ENCODE measurements at regions not wholly inside any gene's neighbourhood (a gene's known extent, or its start where the extent isn't known, plus 50 kb on each side); places are given as distances from the start of the nearest gene placed in this dataset.
A peak's percentile ranks its signal among the peaks of the same experiment; 100 is the strongest.

GRCh38 chr10:123509338-123509737 lies 156.8 kb upstream of the GPR26 start:
- no peaks in the 10 kb centered on the region; the same call in 1 of the 2 replicates for H3K27me3 ChIP-seq (replicated peaks; ENCODE audit: insufficient read depth)
- WGBS, 2 experiments (ENCODE audit: low coverage in 1 of 2, low lambda C conversion rate in 2 of 2, missing lambda C conversion rate in 2 of 2), result 45 to 63% methylated on average over 2 of the region's 2 CpGs
- H3K4me3 ChIP-seq, result no peak overlapping the region
- H3K9ac ChIP-seq, result no peak overlapping the region
- DNase-seq, result no peak
- no peaks in the 10 kb centered on the region for H3K4me1 ChIP-seq (ENCODE audit: insufficient read depth)
- no peaks in the 10 kb centered on the region for H3K9me3 ChIP-seq (ENCODE audit: low read depth)
- H3K36me3 ChIP-seq (ENCODE audit: low read depth), result no peaks in the 10 kb centered on the region
- no peaks in the 10 kb centered on the region for H4K20me1 ChIP-seq (ENCODE audit: insufficient read depth)
- no peak overlapping the region for H2AFZ ChIP-seq
- in situ Hi-C loops (cut with MboI), result no loop called here
- no peaks in the 10 kb centered on the region for H3K9me2 ChIP-seq (ENCODE audit: insufficient read depth)
- H3K79me2 ChIP-seq (ENCODE audit: insufficient read depth), result no peaks in the 10 kb centered on the region
- TF ChIP-seq EZH2 (IDR thresholded peaks at IDR 0.05; ENCODE audit: insufficient read depth, poor library complexity, severe bottlenecking) (no peak), EZH2phosphoT487 (IDR thresholded peaks at IDR 0.05; ENCODE audit: insufficient read depth, low read depth) (no peak)
- H3K4me2 ChIP-seq (ENCODE audit: unreplicated experiment), result no peak overlapping the region
- no peak overlapping the region for H3K27ac ChIP-seq
- H3F3A ChIP-seq (ENCODE audit: insufficient read depth), result no peaks in the 10 kb centered on the region

- no peaks in the 10 kb centered on the region for H3K36me3 ChIP-seq (ENCODE audit: low read depth)
- H2AFZ ChIP-seq, result no peak overlapping the region
- H3F3A ChIP-seq (ENCODE audit: insufficient read depth), result no peaks in the 10 kb centered on the region
- in situ Hi-C loops (cut with MboI), result no loop called here
- no peaks in the 10 kb centered on the region for H3K9me2 ChIP-seq (ENCODE audit: insufficient read depth)
- WGBS, 2 experiments (ENCODE audit: low coverage in 1 of 2, low lambda C conversion rate in 2 of 2, missing lambda C conversion rate in 2 of 2), result 23 to 26% methylated on average over 16 of the region's 16 CpGs
- no peaks in the 10 kb centered on the region for H4K20me1 ChIP-seq (ENCODE audit: insufficient read depth)
- no peak overlapping the region for H3K27ac ChIP-seq
- DNase-seq, result peak; percentile 19
- no peak overlapping the region for H3K9ac ChIP-seq
- no peaks in the 10 kb centered on the region for H3K79me2 ChIP-seq (ENCODE audit: insufficient read depth)
- H3K4me3 ChIP-seq, result no peak overlapping the region
- H3K27me3 ChIP-seq (replicated peaks; ENCODE audit: insufficient read depth), result no peaks in the 10 kb centered on the region; the same call in 1 of the 2 replicates
- no peaks in the 10 kb centered on the region for H3K9me3 ChIP-seq (ENCODE audit: low read depth)
- H3K4me1 ChIP-seq (ENCODE audit: insufficient read depth), result no peaks in the 10 kb centered on the region
- no peak overlapping the region for H3K4me2 ChIP-seq (ENCODE audit: unreplicated experiment)
- no peak for TF ChIP-seq EZH2 (IDR thresholded peaks at IDR 0.05; ENCODE audit: insufficient read depth, poor library complexity, severe bottlenecking)
- no peak for TF ChIP-seq EZH2phosphoT487 (IDR thresholded peaks at IDR 0.05; ENCODE audit: insufficient read depth, low read depth)
Observed at GRCh38 chr10:123512901-123513775, 153.0 kb upstream of the GPR26 start.

GRCh38 chr10:123513870-123514269 lies 152.3 kb upstream of the GPR26 start:
- Histone ChIP-seq H3K9ac (no peak overlapping the region), H2AFZ (no peak overlapping the region), H3F3A (ENCODE audit: insufficient read depth) (no peaks in the 10 kb centered on the region), H3K4me2 (ENCODE audit: unreplicated experiment) (no peak overlapping the region), H3K36me3 (ENCODE audit: low read depth) (no peaks in the 10 kb centered on the region), H3K27ac (no peak overlapping the region), H3K9me2 (ENCODE audit: insufficient read depth) (no peaks in the 10 kb centered on the region), H4K20me1 (ENCODE audit: insufficient read depth) (no peaks in the 10 kb centered on the region), H3K4me3 (no peak overlapping the region), H3K9me3 (ENCODE audit: low read depth) (no peaks in the 10 kb centered on the region), H3K27me3 (replicated peaks; ENCODE audit: insufficient read depth) (no peaks in the 10 kb centered on the region), H3K4me1 (ENCODE audit: insufficient read depth) (no peaks in the 10 kb centered on the region), H3K79me2 (ENCODE audit: insufficient read depth) (no peaks in the 10 kb centered on the region)
- 41 to 57% methylated on average over 10 of the region's 10 CpGs for WGBS, 2 experiments (ENCODE audit: low coverage in 1 of 2, low lambda C conversion rate in 2 of 2, missing lambda C conversion rate in 2 of 2)
- in situ Hi-C loops (cut with MboI), result no loop called here
- DNase-seq, result no peak
- no peak for TF ChIP-seq EZH2 (IDR thresholded peaks at IDR 0.05; ENCODE audit: insufficient read depth, poor library complexity, severe bottlenecking)
- TF ChIP-seq EZH2phosphoT487 (IDR thresholded peaks at IDR 0.05; ENCODE audit: insufficient read depth, low read depth), result no peak

GRCh38 chr10:123514996-123515395 lies 151.2 kb upstream of the GPR26 start:
- H3K79me2 ChIP-seq (ENCODE audit: insufficient read depth), result no peaks in the 10 kb centered on the region
- no peak for DNase-seq
- no peaks in the 10 kb centered on the region for H3F3A ChIP-seq (ENCODE audit: insufficient read depth)
- H3K4me1 ChIP-seq (ENCODE audit: insufficient read depth), result no peaks in the 10 kb centered on the region
- no peak overlapping the region for H3K27ac ChIP-seq
- no peaks in the 10 kb centered on the region for H3K36me3 ChIP-seq (ENCODE audit: low read depth)
- H3K4me2 ChIP-seq (ENCODE audit: unreplicated experiment), result no peak overlapping the region
- H4K20me1 ChIP-seq (ENCODE audit: insufficient read depth), result no peaks in the 10 kb centered on the region
- WGBS, 2 experiments (ENCODE audit: low coverage in 1 of 2, low lambda C conversion rate in 2 of 2, missing lambda C conversion rate in 2 of 2), result 43 to 44% methylated on average over 8 of the region's 8 CpGs
- in situ Hi-C loops (cut with MboI), result no loop called here
- H2AFZ ChIP-seq, result no peak overlapping the region
- no peaks in the 10 kb centered on the region for H3K9me3 ChIP-seq (ENCODE audit: low read depth)
- no peak overlapping the region for H3K4me3 ChIP-seq
- TF ChIP-seq EZH2phosphoT487 (IDR thresholded peaks at IDR 0.05; ENCODE audit: insufficient read depth, low read depth) (no peak), EZH2 (IDR thresholded peaks at IDR 0.05; ENCODE audit: insufficient read depth, poor library complexity, severe bottlenecking) (no peak)
- no peaks in the 10 kb centered on the region for H3K9me2 ChIP-seq (ENCODE audit: insufficient read depth)
- H3K27me3 ChIP-seq (replicated peaks; ENCODE audit: insufficient read depth), result no peaks in the 10 kb centered on the region
- no peak overlapping the region for H3K9ac ChIP-seq

Data from GM23248 (cell line).